DND-41 (cell line): ENCODE measurements at regions not wholly inside any gene's neighbourhood (a gene's known extent, or its start where the extent isn't known, plus 50 kb on each side); places are given as distances from the start of the nearest gene placed in this dataset.

Experiments used
- ATAC-seq: fragments of 200-7000 bp; cut with Tn5 transposase; 3 replicates; pipeline ENCODE4 v1.9.1; 2021; ENCODE audit warnings: low read depth; ENCODE audit not compliant: insufficient read depth
- DNase-seq: peaks from one replicate; pipeline ENCODE4 v3.0.0-alpha.2; 2020
- H2AFZ ChIP-seq: 2 replicates; pipeline ENCODE4 v1.6.0; 2012; ENCODE audit warnings: low read depth, low read length
- H3K27ac ChIP-seq: 2 replicates; pipeline ENCODE4 v1.5.1; 2012; ENCODE audit warnings: low read length, inconsistent platforms
- H3K27me3 ChIP-seq: fragments of 200-600 bp; sonication (generic); 2 replicates; pipeline ENCODE4 v1.6.0; 2012; ENCODE audit warnings: low read length, mild to moderate bottlenecking, inconsistent platforms; ENCODE audit not compliant: insufficient read depth, poor library complexity
- H3K36me3 ChIP-seq: 2 replicates; pipeline ENCODE4 v1.5.1; 2012; ENCODE audit warnings: low read length, inconsistent platforms; ENCODE audit not compliant: insufficient read depth
- H3K4me1 ChIP-seq: 2 replicates; pipeline ENCODE4 v1.5.1; 2012; ENCODE audit warnings: mild to moderate bottlenecking, low read length; ENCODE audit not compliant: insufficient read depth
- H3K4me2 ChIP-seq: 2 replicates; pipeline ENCODE4 v1.6.0; 2012; ENCODE audit warnings: mild to moderate bottlenecking, moderate library complexity, low read length, inconsistent platforms; ENCODE audit not compliant: insufficient read depth
- H3K4me3 ChIP-seq, 2 experiments: fragments of 200-600 bp in 1 of 2; shearing (Covaris generic) in 1 of 2; 2 replicates each; pipeline ENCODE4 v1.5.1; 2012 to 2016; ENCODE audit warnings: inconsistent platforms in 2 of 2, low read length in 2 of 2, mild to moderate bottlenecking in 2 of 2, low read depth in 1 of 2, moderate library complexity in 1 of 2
- H3K79me2 ChIP-seq: 2 replicates; pipeline ENCODE4 v1.6.0; 2012; ENCODE audit warnings: low read length, inconsistent platforms; ENCODE audit not compliant: insufficient read depth
- H3K9ac ChIP-seq: 2 replicates; pipeline ENCODE4 v1.6.0; 2012; ENCODE audit warnings: low read depth, mild to moderate bottlenecking, inconsistent platforms, low read length, moderate library complexity
- H3K9me3 ChIP-seq: 2 replicates; pipeline ENCODE4 v1.5.1; 2012; ENCODE audit warnings: low read length, moderate library complexity, mild to moderate bottlenecking, inconsistent platforms; ENCODE audit not compliant: insufficient read depth, severe bottlenecking
- H4K20me1 ChIP-seq: 2 replicates; pipeline ENCODE4 v1.6.0; 2012; ENCODE audit warnings: low read length; ENCODE audit not compliant: insufficient read depth
- EZH2 ChIP-seq: IDR thresholded peaks from 3 replicates; pipeline ENCODE4 v1.6.1; 2012; ENCODE audit warnings: borderline replicate concordance, low read depth, mild to moderate bottlenecking, moderate library complexity, low read length, inconsistent platforms; ENCODE audit not compliant: severe bottlenecking
- TF ChIP-seq, protein P1 (sequence below): IDR thresholded peaks from 2 replicates; pipeline ENCODE4 v1.5.1; 2012; ENCODE audit warnings: borderline replicate concordance, low read length, moderate library complexity, mild to moderate bottlenecking; ENCODE audit not compliant: poor library complexity, severe bottlenecking; ENCODE audit errors: extremely low read depth

DNA sequence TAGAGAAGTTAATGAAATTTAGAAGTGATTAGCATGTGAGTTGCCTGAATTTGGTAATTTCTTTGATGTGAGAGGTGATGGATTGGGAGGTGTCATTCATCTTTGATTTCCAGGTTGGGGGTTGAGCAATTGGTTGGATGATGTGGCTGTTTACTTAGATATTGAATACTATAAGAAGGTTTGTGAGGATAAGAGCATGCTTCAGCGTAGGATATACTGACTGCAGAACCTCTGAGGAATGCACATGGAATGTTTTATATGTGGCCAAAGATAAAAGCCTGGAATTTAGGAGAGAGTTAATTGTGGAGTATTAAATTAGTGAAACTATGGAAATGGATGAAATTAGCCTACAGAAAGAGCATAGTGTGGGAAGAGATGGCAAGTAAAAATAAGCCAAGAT is 165.4 kb upstream of the MAD2L1 start:
- no peak for TF ChIP-seq EZH2
- TF ChIP-seq, protein P1, sequence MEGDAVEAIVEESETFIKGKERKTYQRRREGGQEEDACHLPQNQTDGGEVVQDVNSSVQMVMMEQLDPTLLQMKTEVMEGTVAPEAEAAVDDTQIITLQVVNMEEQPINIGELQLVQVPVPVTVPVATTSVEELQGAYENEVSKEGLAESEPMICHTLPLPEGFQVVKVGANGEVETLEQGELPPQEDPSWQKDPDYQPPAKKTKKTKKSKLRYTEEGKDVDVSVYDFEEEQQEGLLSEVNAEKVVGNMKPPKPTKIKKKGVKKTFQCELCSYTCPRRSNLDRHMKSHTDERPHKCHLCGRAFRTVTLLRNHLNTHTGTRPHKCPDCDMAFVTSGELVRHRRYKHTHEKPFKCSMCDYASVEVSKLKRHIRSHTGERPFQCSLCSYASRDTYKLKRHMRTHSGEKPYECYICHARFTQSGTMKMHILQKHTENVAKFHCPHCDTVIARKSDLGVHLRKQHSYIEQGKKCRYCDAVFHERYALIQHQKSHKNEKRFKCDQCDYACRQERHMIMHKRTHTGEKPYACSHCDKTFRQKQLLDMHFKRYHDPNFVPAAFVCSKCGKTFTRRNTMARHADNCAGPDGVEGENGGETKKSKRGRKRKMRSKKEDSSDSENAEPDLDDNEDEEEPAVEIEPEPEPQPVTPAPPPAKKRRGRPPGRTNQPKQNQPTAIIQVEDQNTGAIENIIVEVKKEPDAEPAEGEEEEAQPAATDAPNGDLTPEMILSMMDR, result no peak
- no peak for ATAC-seq

DNA sequence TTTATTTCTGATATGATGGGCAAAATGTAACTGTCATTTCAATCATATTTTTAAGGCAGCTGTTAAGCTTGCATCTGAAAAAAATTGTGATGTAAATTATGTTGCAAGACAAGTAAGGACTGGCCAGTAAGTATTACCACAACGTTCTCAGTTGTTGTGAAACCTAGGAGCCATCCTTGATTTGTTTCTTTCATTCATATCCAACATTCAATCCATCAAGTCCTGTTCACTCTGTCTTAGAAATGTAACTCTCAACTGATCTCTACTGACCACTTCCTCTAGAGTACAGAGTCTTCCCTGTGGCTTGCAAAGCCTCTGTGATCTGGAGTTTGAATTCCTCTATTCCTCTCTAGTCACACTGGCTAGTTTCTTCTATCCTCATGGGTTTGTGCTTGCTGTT is 161.4 kb upstream of the MAD2L1 start:
- Histone ChIP-seq H3K4me2 (no peak overlapping the region), H3K9me3 (no peaks in the 10 kb centered on the region), H3K4me1 (no peaks in the 10 kb centered on the region), H3K9ac (no peak overlapping the region), H3K36me3 (no peaks in the 10 kb centered on the region), H2AFZ (no peak overlapping the region), H3K79me2 (no peaks in the 10 kb centered on the region), H4K20me1 (no peaks in the 10 kb centered on the region), H3K27me3 (no peaks in the 10 kb centered on the region), H3K4me3 (no peak overlapping the region), H3K27ac (no peak overlapping the region)
- TF ChIP-seq, protein P1, result no peak
- no peak for TF ChIP-seq EZH2
- DNase-seq (no peak), ATAC-seq (no peak)

More for the DNA sequence above, 165.4 kb upstream of the MAD2L1 start:
- H3K9ac ChIP-seq, result no peak overlapping the region
- no peaks in the 10 kb centered on the region for H3K27me3 ChIP-seq
- no peaks in the 10 kb centered on the region for H3K9me3 ChIP-seq
- H3K79me2 ChIP-seq, result no peaks in the 10 kb centered on the region
- DNase-seq, result no peak
- H3K27ac ChIP-seq, result no peak overlapping the region
- no peak overlapping the region for H3K4me2 ChIP-seq
- no peaks in the 10 kb centered on the region for H3K36me3 ChIP-seq
- no peaks in the 10 kb centered on the region for H4K20me1 ChIP-seq
- H2AFZ ChIP-seq, result no peak overlapping the region
- no peaks in the 10 kb centered on the region for H3K4me1 ChIP-seq
- H3K4me3 ChIP-seq, result no peak overlapping the region

DNA sequence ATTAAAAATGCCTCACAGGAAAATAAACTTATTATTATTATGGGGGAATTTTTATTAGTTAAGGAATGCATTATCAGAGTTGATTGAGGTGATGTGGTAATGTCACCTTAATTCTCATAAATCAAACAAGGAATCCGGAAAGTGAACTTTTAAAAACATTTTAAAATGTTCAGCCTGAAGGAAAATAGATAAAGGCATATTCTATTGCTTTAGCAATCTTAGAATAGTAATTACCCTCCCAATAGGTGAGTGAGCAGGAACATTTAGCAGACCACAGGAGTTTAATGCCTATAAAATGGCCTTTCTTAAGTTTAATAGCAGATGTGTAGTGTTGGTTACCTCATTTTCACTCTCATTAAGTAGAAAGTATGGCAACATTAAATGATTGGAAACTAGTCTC is 160.9 kb upstream of the MAD2L1 start:
- no peaks in the 10 kb centered on the region for H3K36me3 ChIP-seq
- H3K4me2 ChIP-seq, result no peak overlapping the region
- ATAC-seq (no peak), DNase-seq (no peak)
- no peak overlapping the region for H3K27ac ChIP-seq
- no peaks in the 10 kb centered on the region for H4K20me1 ChIP-seq
- TF ChIP-seq, protein P1, result no peak
- no peak for TF ChIP-seq EZH2
- no peaks in the 10 kb centered on the region for H3K79me2 ChIP-seq
- H2AFZ ChIP-seq, result no peak overlapping the region
- H3K4me1 ChIP-seq, result no peaks in the 10 kb centered on the region
- H3K9me3 ChIP-seq, result no peaks in the 10 kb centered on the region
- no peak overlapping the region for H3K4me3 ChIP-seq
- H3K9ac ChIP-seq, result no peak overlapping the region
- no peaks in the 10 kb centered on the region for H3K27me3 ChIP-seq

DNA sequence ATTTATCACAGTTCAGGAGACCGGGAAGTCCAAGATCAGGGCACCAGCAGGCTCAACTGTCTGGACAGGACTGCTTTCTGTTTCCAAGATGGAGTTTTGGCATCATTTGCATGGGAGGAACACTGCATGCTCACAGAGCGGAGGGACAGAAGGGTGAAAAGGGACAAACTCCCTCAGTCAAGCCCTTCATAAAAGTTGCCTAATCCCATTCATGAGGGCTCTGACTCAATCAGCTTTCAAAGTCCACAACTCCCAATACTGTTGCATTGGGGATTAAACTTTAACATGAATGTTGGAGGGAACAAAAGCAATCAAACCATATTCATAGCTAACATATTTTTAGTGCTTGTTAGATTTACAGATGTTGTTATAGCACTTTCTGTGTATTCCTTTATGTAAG is 158.9 kb upstream of the MAD2L1 start:
- H3K4me2 ChIP-seq, result no peak overlapping the region
- no peaks in the 10 kb centered on the region for H3K9me3 ChIP-seq
- no peaks in the 10 kb centered on the region for H3K79me2 ChIP-seq
- no peak overlapping the region for H3K4me3 ChIP-seq
- no peak overlapping the region for H3K9ac ChIP-seq
- ATAC-seq (no peak), DNase-seq (no peak)
- no peaks in the 10 kb centered on the region for H4K20me1 ChIP-seq
- H2AFZ ChIP-seq, result no peak overlapping the region
- no peaks in the 10 kb centered on the region for H3K27me3 ChIP-seq
- no peak overlapping the region for H3K27ac ChIP-seq
- no peaks in the 10 kb centered on the region for H3K36me3 ChIP-seq
- no peaks in the 10 kb centered on the region for H3K4me1 ChIP-seq
- TF ChIP-seq, protein P1, result no peak
- no peak for TF ChIP-seq EZH2
